Chondrocyte (in vitro differentiated cells): ENCODE measurements at regions not wholly inside any gene's neighbourhood (a gene's known extent, or its start where the extent isn't known, plus 50 kb on each side); places are given as distances from the start of the nearest gene placed in this dataset.

Experiments
- DNase-seq: peaks from one replicate; pipeline ENCODE4 v3.0.0; 2021; ENCODE audit warnings: mixed read lengths, low spot score
- H3K27ac Mint-ChIP-seq: one replicate; pipeline ENCODE4 v1.8.0; 2021; ENCODE audit warnings: mild to moderate bottlenecking, moderate library complexity, mixed read lengths; ENCODE audit not compliant: unreplicated experiment
- H3K27me3 Mint-ChIP-seq: 2 replicates; pipeline ENCODE4 v1.8.0; 2021; ENCODE audit warnings: low read depth, mixed read lengths
- H3K36me3 Mint-ChIP-seq: 2 replicates; pipeline ENCODE4 v1.8.0; 2021; ENCODE audit warnings: low read depth, mixed read lengths
- H3K4me1 Mint-ChIP-seq: 2 replicates; pipeline ENCODE4 v1.8.0; 2021; ENCODE audit warnings: low read depth, mild to moderate bottlenecking, mixed read lengths
- H3K4me3 Mint-ChIP-seq: one replicate; pipeline ENCODE4 v1.8.0; 2021; ENCODE audit warnings: mild to moderate bottlenecking, moderate library complexity, mixed read lengths; ENCODE audit not compliant: unreplicated experiment
- H3K9me3 Mint-ChIP-seq: 2 replicates; pipeline ENCODE4 v1.8.0; 2021; ENCODE audit warnings: low read depth, mixed read lengths
- TF ChIP-seq, protein P1 (sequence below): fragments of 200-600 bp; sonication (generic); IDR thresholded peaks from 2 replicates; pipeline ENCODE4 v1.5.0; 2021; ENCODE audit warnings: antibody characterized with exemption, mild to moderate bottlenecking, moderate library complexity

DNA sequence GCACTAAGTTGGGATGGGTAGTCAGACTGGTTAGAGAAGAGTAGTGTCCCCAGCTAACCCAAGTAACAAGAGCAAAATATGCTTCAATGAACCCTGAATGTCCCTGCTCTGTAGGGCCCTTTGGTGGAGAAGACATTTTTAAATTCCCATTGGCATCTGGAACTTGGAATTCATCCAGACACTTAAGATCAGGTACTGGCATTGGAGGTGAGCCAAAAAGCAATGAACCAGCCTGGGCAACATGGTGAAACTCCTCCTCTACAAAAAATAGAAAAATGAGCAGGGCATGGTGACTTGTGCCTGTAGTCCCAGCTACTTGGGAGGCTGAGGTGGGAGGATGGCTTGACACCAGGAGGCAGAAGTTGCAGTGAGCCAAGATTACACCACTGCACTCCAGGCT, 58.9 kb upstream of the ZNF618 start:
- no peak overlapping the region for H3K27ac Mint-ChIP-seq
- H3K4me3 Mint-ChIP-seq: no peak overlapping the region
- DNase-seq: no peak
- H3K9me3 Mint-ChIP-seq: peaks cover 10% of the 10 kb centered on the region
- no peaks in the 10 kb centered on the region for H3K4me1 Mint-ChIP-seq
- TF ChIP-seq, protein P1, sequence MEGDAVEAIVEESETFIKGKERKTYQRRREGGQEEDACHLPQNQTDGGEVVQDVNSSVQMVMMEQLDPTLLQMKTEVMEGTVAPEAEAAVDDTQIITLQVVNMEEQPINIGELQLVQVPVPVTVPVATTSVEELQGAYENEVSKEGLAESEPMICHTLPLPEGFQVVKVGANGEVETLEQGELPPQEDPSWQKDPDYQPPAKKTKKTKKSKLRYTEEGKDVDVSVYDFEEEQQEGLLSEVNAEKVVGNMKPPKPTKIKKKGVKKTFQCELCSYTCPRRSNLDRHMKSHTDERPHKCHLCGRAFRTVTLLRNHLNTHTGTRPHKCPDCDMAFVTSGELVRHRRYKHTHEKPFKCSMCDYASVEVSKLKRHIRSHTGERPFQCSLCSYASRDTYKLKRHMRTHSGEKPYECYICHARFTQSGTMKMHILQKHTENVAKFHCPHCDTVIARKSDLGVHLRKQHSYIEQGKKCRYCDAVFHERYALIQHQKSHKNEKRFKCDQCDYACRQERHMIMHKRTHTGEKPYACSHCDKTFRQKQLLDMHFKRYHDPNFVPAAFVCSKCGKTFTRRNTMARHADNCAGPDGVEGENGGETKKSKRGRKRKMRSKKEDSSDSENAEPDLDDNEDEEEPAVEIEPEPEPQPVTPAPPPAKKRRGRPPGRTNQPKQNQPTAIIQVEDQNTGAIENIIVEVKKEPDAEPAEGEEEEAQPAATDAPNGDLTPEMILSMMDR: no peak
- peaks cover 36% of the 10 kb centered on the region for H3K27me3 Mint-ChIP-seq
- no peaks in the 10 kb centered on the region for H3K36me3 Mint-ChIP-seq

- Mint-ChIP-seq H3K27ac (no peak overlapping the region), H3K9me3 (peaks cover 14% of the 10 kb centered on the region), H3K4me3 (no peak overlapping the region), H3K36me3 (no peaks in the 10 kb centered on the region), H3K4me1 (peaks cover 4% of the 10 kb centered on the region), H3K27me3 (peaks cover 27% of the 10 kb centered on the region)
- TF ChIP-seq, protein P1: no peak
- DNase-seq: no peak
These were observed 57.7 kb upstream of the ZNF618 start for GRCh38 chr9:113818391-113818790.

GRCh38 chr9:113822315-113822714, 53.8 kb upstream of the ZNF618 start:
- Mint-ChIP-seq H3K27ac (no peak overlapping the region), H3K4me3 (no peak overlapping the region), H3K27me3 (peaks cover 20% of the 10 kb centered on the region), H3K4me1 (peaks cover 12% of the 10 kb centered on the region), H3K36me3 (peaks cover 3% of the 10 kb centered on the region), H3K9me3 (peaks cover 33% of the 10 kb centered on the region)
- TF ChIP-seq, protein P1: no peak
- DNase-seq: no peak

- TF ChIP-seq, protein P1: no peak
- Mint-ChIP-seq H3K36me3 (peaks cover 3% of the 10 kb centered on the region), H3K27ac (no peak overlapping the region), H3K27me3 (peaks cover 17% of the 10 kb centered on the region), H3K4me1 (peaks cover 18% of the 10 kb centered on the region), H3K4me3 (no peak overlapping the region), H3K9me3 (peaks cover 28% of the 10 kb centered on the region)
- DNase-seq: no peak
These were observed 52.7 kb upstream of the ZNF618 start for GRCh38 chr9:113823421-113823820.
